Body of pancreas (tissue), 4 donors: ENCODE measurements at regions not wholly inside any gene's neighbourhood (a gene's known extent, or its start where the extent isn't known, plus 50 kb on each side); places are given as distances from the start of the nearest gene placed in this dataset.

Experiments used
- CTCF ChIP-seq, 7 experiments: fragments of 450-650 bp in 4 of 7; fragments of 200-600 bp in 3 of 7; sonication (generic) in 3 of 7; IDR thresholded peaks; one replicate each; pipeline ENCODE4 v1.5.1; 2016 to 2019; ENCODE audit warnings: antibody characterized with exemption in 7 of 7
- POLR2A ChIP-seq, 3 donors: fragments of 450-650 bp; IDR thresholded peaks; one replicate each; pipeline ENCODE4 v1.6.1; 2016; ENCODE audit warnings: antibody characterized with exemption in 3 of 3, mild to moderate bottlenecking in 2 of 3

GRCh38 chr5:74094782-74095108 is 468.7 kb downstream of the ARHGEF28 start:
- TF ChIP-seq POLR2A (IDR thresholded peaks at IDR 0.05): no peak
- TF ChIP-seq CTCF (IDR thresholded peaks at IDR 0.05): no peak
